ENCODE measurements at regions not wholly inside any gene's neighbourhood (a gene's known extent, or its start where the extent isn't known, plus 50 kb on each side); places are given as distances from the start of the nearest gene placed in this dataset.

- no peak for DNase-seq
- H4K20me1 ChIP-seq (ENCODE audit: control insufficient read depth, insufficient read depth, low read length, poor library complexity, severe bottlenecking) = no peaks in the 10 kb centered on the region
- no CpG with 5 or more reads among the region's 2 CpGs for WGBS (ENCODE audit: insufficient coverage)
- TF ChIP-seq EZH2 (IDR thresholded peaks at IDR 0.05; ENCODE audit: borderline replicate concordance, insufficient read depth, low read depth, low read length, poor library complexity, severe bottlenecking) (no peak), CTCF (IDR thresholded peaks at IDR 0.05) (no peak)
- H3K4me3 Mint-ChIP-seq = no peak overlapping the region
- no peak overlapping the region for H3K27ac Mint-ChIP-seq
- POLR2A ChIA-PET = no interaction called here
- peaks cover 0 to 10% of the 10 kb centered on the region in 2 donors for H3K4me1 ChIP-seq (ENCODE audit: control insufficient read depth in 2 of 2, insufficient read depth in 2 of 2, low read length in 2 of 2)
- intact Hi-C loops (cut with micrococcal nuclease) = no loop called here
- H3K79me2 ChIP-seq (ENCODE audit: control insufficient read depth, insufficient read depth, low read length) = no peaks in the 10 kb centered on the region
- H3K9me3 Mint-ChIP-seq (ENCODE audit: insufficient read depth) = no peaks in the 10 kb centered on the region
- H3K27ac ChIP-seq (ENCODE audit: low read length in 2 of 2) = no peak overlapping the region
- peaks cover 10% of the 10 kb centered on the region for H3K4me1 Mint-ChIP-seq
- no peaks in the 10 kb centered on the region for H3K27me3 ChIP-seq (replicated peaks in 1 of 4; ENCODE audit: control extremely low read depth in 1 of 4, control insufficient read depth in 3 of 4, insufficient read depth in 4 of 4, low read length in 3 of 4)
- H3K9me3 ChIP-seq (ENCODE audit: control extremely low read depth in 1 of 3, control insufficient read depth in 2 of 3, insufficient read depth in 1 of 3, low read length in 2 of 3) = no peaks in the 10 kb centered on the region
- H3K36me3 ChIP-seq (replicated peaks in 1 of 2; ENCODE audit: control extremely low read depth in 1 of 2, control insufficient read depth in 1 of 2, extremely low read depth in 1 of 2, insufficient read depth in 2 of 2, low read length in 1 of 2) = no peaks in the 10 kb centered on the region
- H2AFZ ChIP-seq (ENCODE audit: insufficient read depth, low read depth, low read length, poor library complexity, severe bottlenecking) = no peak overlapping the region
- CTCF ChIA-PET = no interaction called here
- no peak for ATAC-seq (ENCODE audit: low read depth)
- H3K4me2 ChIP-seq (replicated peaks; ENCODE audit: low read depth, low read length, poor library complexity, severe bottlenecking) = no peak overlapping the region
- no peak overlapping the region for H3K9ac ChIP-seq (ENCODE audit: low read length)
- H3K27me3 Mint-ChIP-seq = peaks cover 13% of the 10 kb centered on the region
- H3K4me3 ChIP-seq (ENCODE audit: control extremely low read depth in 1 of 5, extremely low read depth in 1 of 5, insufficient read depth in 1 of 5, low read depth in 2 of 5, low read length in 4 of 5) = no peak overlapping the region
Observed at GRCh38 chr11:27229511-27230191, 133.4 kb downstream of the CCDC34 start.

DNA sequence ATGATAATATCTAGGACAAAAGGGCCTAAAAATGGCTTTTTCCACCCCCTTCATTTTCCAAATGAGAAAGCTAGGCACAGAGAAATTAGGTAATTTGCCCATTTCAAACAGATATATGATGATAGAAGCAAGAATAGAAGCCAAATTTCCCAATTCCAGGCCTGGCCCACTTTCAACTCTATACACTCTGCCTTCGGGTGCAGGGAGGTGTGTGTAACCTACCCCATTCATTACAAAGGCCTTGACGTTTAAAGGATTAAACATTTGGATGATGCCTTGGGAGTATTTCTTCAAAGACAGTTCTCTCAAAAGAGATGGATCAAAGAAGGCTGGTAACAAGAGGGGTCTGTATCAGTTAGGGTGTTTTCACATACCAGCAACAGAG lies 134.1 kb downstream of the CCDC34 start:
- no peaks in the 10 kb centered on the region for H3K79me2 ChIP-seq (ENCODE audit: control insufficient read depth, insufficient read depth, low read length)
- no peak for ATAC-seq (ENCODE audit: low read depth)

More for the DNA sequence above, 134.1 kb downstream of the CCDC34 start:
- Histone ChIP-seq H2AFZ (ENCODE audit: insufficient read depth, low read depth, low read length, poor library complexity, severe bottlenecking) (no peak overlapping the region), H3K4me3 (ENCODE audit: control extremely low read depth in 1 of 5, extremely low read depth in 1 of 5, insufficient read depth in 1 of 5, low read depth in 2 of 5, low read length in 4 of 5) (no peak overlapping the region), H3K4me2 (replicated peaks; ENCODE audit: low read depth, low read length, poor library complexity, severe bottlenecking) (no peak overlapping the region), H3K36me3 (replicated peaks in 1 of 2; ENCODE audit: control extremely low read depth in 1 of 2, control insufficient read depth in 1 of 2, extremely low read depth in 1 of 2, insufficient read depth in 2 of 2, low read length in 1 of 2) (no peaks in the 10 kb centered on the region), H3K27me3 (replicated peaks in 1 of 4; ENCODE audit: control extremely low read depth in 1 of 4, control insufficient read depth in 3 of 4, insufficient read depth in 4 of 4, low read length in 3 of 4) (no peaks in the 10 kb centered on the region), H4K20me1 (ENCODE audit: control insufficient read depth, insufficient read depth, low read length, poor library complexity, severe bottlenecking) (no peaks in the 10 kb centered on the region), H3K4me1 (ENCODE audit: control insufficient read depth in 2 of 2, insufficient read depth in 2 of 2, low read length in 2 of 2) (peaks cover 0 to 3% of the 10 kb centered on the region in 2 donors), H3K9ac (ENCODE audit: low read length) (no peak overlapping the region), H3K9me3 (ENCODE audit: control extremely low read depth in 1 of 3, control insufficient read depth in 2 of 3, insufficient read depth in 1 of 3, low read length in 2 of 3) (no peaks in the 10 kb centered on the region), H3K27ac (ENCODE audit: low read length in 2 of 2) (no peak overlapping the region)
- WGBS (ENCODE audit: insufficient coverage) = no CpG with 5 or more reads among the region's 2 CpGs
- ChIA-PET POLR2A (no interaction called here), CTCF (no interaction called here)
- Mint-ChIP-seq H3K4me3 (no peak overlapping the region), H3K27ac (no peak overlapping the region), H3K4me1 (peaks cover 5% of the 10 kb centered on the region), H3K27me3 (peaks cover 13% of the 10 kb centered on the region), H3K9me3 (ENCODE audit: insufficient read depth) (no peaks in the 10 kb centered on the region)
- no peak for DNase-seq
- no peak for TF ChIP-seq EZH2 (IDR thresholded peaks at IDR 0.05; ENCODE audit: borderline replicate concordance, insufficient read depth, low read depth, low read length, poor library complexity, severe bottlenecking)
- no peak for TF ChIP-seq CTCF (IDR thresholded peaks at IDR 0.05)
- intact Hi-C loops (cut with micrococcal nuclease) = no loop called here

Measured in B cell (primary cell).